Panc1 (cell line): ENCODE measurements at regions not wholly inside any gene's neighbourhood (a gene's known extent, or its start where the extent isn't known, plus 50 kb on each side); places are given as distances from the start of the nearest gene placed in this dataset.

Source experiments
- ATAC-seq: fragments of 200-7000 bp; cut with Tn5 transposase; 2 replicates; pipeline ENCODE4 v1.9.1; 2020; ENCODE audit warnings: mild to moderate bottlenecking, moderate library complexity
- BruUV-seq: library from RNA; stranded (reverse); fragments of 400-500 nt; replicated peaks from 2 replicates; lab custom pipeline; 2021; lab: Mats Ljungman, UMichigan
- CTCF ChIA-PET: fragments of 300-600 bp; sonication (Branson Sonifier 250); formaldehyde crosslinking; loops from one replicate; lab custom pipeline; 2022; ENCODE audit warnings: antibody characterized with exemption; lab: Charles Lee
- POLR2A ChIA-PET: fragments of 300-600 bp; sonication (Branson Sonifier 250); formaldehyde crosslinking; loops from one replicate; lab custom pipeline; 2022; ENCODE audit warnings: antibody characterized with exemption; lab: Charles Lee
- DNase-seq: peaks from one replicate; pipeline ENCODE4 v3.0.0-alpha.2; 2010; ENCODE audit warnings: low read depth, low spot score
- H3K27ac ChIP-seq: 2 replicates; pipeline ENCODE4 v1.5.1; 2011; ENCODE audit warnings: mild to moderate bottlenecking, low read length, inconsistent platforms
- H3K27me3 ChIP-seq: fragments of 200-500 bp; sonication (Bioruptor generic); 2 replicates; pipeline ENCODE4 v1.6.0; 2014; ENCODE audit warnings: low read length, inconsistent platforms; ENCODE audit not compliant: control insufficient read depth, insufficient read depth
- H3K36me3 ChIP-seq: fragments of 200-500 bp; sonication (Bioruptor generic); 2 replicates; pipeline ENCODE4 v1.5.1; 2014; ENCODE audit warnings: inconsistent platforms, mild to moderate bottlenecking, low read length, moderate library complexity; ENCODE audit not compliant: control insufficient read depth, insufficient read depth
- H3K4me1 ChIP-seq: 2 replicates; pipeline ENCODE4 v1.5.1; 2011; ENCODE audit warnings: inconsistent platforms, mild to moderate bottlenecking, low read length, moderate library complexity; ENCODE audit not compliant: control insufficient read depth, insufficient read depth
- H3K4me3 ChIP-seq, 2 experiments: 2 replicates each; pipeline ENCODE4 v1.5.1; 2011 to 2012; ENCODE audit warnings: low read depth in 2 of 2, low read length in 2 of 2, mild to moderate bottlenecking in 2 of 2, inconsistent platforms in 1 of 2, moderate library complexity in 1 of 2
- H3K9me3 ChIP-seq: fragments of 200-500 bp; sonication (Bioruptor generic); 2 replicates; pipeline ENCODE4 v1.5.1; 2014; ENCODE audit warnings: low read depth, mild to moderate bottlenecking, inconsistent platforms, low read length, moderate library complexity; ENCODE audit not compliant: control insufficient read depth, insufficient read depth
- CTCF ChIP-seq: fragments of 450-650 bp; IDR thresholded peaks from 2 replicates; pipeline ENCODE4 v1.5.1; 2017; ENCODE audit warnings: mild to moderate bottlenecking
- POLR2AphosphoS5 ChIP-seq: IDR thresholded peaks from 2 replicates; pipeline ENCODE4 v1.6.1; 2012; ENCODE audit warnings: mild to moderate bottlenecking, low read depth, low read length, moderate library complexity
- REST ChIP-seq, 2 experiments: IDR thresholded peaks; 2 replicates each; pipeline ENCODE4 v1.6.1; 2011 to 2012; ENCODE audit warnings: low read depth in 2 of 2, control low read depth in 1 of 2, low read length in 1 of 2, mild to moderate bottlenecking in 1 of 2, moderate library complexity in 1 of 2; ENCODE audit not compliant: insufficient read depth in 1 of 2
- SIN3A ChIP-seq: IDR thresholded peaks from 2 replicates; pipeline ENCODE4 v1.6.1; 2012; ENCODE audit warnings: low read depth, mild to moderate bottlenecking, low read length, moderate library complexity, borderline replicate concordance; ENCODE audit not compliant: insufficient read depth
- TCF7L2 ChIP-seq: IDR thresholded peaks from 2 replicates; pipeline ENCODE4 v1.6.1; 2011; ENCODE audit warnings: mild to moderate bottlenecking, low read depth, low read length, inconsistent platforms
- in situ Hi-C: cut with HindIII; loops from 2 replicates; pipeline ENCODE4 v1.10.0; 2016; ENCODE audit warnings: low sequenced_read_pairs, low pct_unique_long_range_greater_than_20kb
- intact Hi-C: fragments of 100-400 bp; cut with micrococcal nuclease; formaldehyde crosslinking; loops from one replicate; pipeline ENCODE4 v1.10.0; 2022; ENCODE audit not compliant: unreplicated experiment

DNA sequence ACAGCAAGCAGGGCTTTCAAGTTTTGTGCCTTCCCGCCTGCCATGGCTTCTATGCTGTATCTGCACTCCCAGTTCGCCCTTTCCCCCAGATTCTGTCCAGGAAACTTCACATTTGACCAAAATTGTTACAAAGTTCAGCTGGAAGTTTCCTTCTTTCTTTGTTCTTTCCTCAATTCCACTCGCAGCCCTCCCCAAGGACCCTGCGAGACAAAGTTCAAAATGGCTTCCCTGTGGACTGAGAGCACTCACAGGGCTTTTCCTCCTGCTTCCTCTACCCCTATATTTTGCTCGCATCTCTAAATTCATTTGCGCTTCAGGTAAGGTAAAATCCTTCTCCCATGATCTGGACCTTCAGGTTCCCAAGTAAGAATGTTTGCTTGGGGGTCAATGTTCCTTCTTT is 1348.4 kb upstream of the B3GALT2 start:
- ChIA-PET POLR2A (no interaction called here), CTCF (no interaction called here)
- Histone ChIP-seq H3K4me1 (no peaks in the 10 kb centered on the region), H3K36me3 (no peaks in the 10 kb centered on the region), H3K9me3 (no peaks in the 10 kb centered on the region), H3K27ac (no peak overlapping the region), H3K4me3 (no peak overlapping the region), H3K27me3 (no peaks in the 10 kb centered on the region)
- no peak for DNase-seq
- no peak for TF ChIP-seq POLR2AphosphoS5
- no peak for TF ChIP-seq TCF7L2
- TF ChIP-seq REST (IDR thresholded peaks at IDR 0.05; ENCODE audit: insufficient read depth in 1 of 2, low read depth in 2 of 2, low read length in 1 of 2): no peak
- no peak for TF ChIP-seq SIN3A
- TF ChIP-seq CTCF: no peak
- BruUV-seq: no TSS peak
- in situ Hi-C loops (no loop called here), intact Hi-C loops (no loop called here)
- ATAC-seq: no peak

DNA sequence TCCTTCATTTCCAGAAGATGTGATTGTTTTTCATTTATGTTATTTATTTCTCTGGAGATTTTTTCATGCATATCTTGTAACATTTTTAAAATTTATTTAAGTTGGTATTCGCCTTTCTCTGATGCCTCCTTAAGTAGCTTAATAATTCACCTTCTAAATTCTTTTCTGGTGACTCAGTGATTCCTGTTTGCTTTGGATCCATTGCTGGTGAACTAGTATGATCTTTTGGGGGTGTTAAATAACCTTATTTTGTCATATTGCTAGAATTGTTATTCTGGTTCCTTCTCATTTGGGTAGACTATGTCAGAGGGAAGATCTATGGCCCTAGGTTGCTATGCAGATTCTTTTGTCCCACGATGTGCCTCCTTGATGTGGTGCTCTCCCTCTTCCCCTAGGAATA is 1347.2 kb upstream of the B3GALT2 start:
- no peak overlapping the region for H3K27ac ChIP-seq
- H3K4me1 ChIP-seq: no peaks in the 10 kb centered on the region
- no peaks in the 10 kb centered on the region for H3K36me3 ChIP-seq
- ChIA-PET POLR2A (no interaction called here), CTCF (no interaction called here)
- no peak for ATAC-seq
- no peak for DNase-seq
- TF ChIP-seq SIN3A (no peak), CTCF (no peak), TCF7L2 (no peak), POLR2AphosphoS5 (no peak), REST (IDR thresholded peaks at IDR 0.05; ENCODE audit: insufficient read depth in 1 of 2, low read depth in 2 of 2, low read length in 1 of 2) (no peak)
- no TSS peak for BruUV-seq
- intact Hi-C loops: no loop called here
- H3K9me3 ChIP-seq: no peaks in the 10 kb centered on the region
- H3K4me3 ChIP-seq: no peak overlapping the region
- in situ Hi-C loops: no loop called here
- H3K27me3 ChIP-seq: no peaks in the 10 kb centered on the region
